Motor neuron (in vitro differentiated cells): ENCODE measurements at regions not wholly inside any gene's neighbourhood (a gene's known extent, or its start where the extent isn't known, plus 50 kb on each side); places are given as distances from the start of the nearest gene placed in this dataset.

Experiments used
- ATAC-seq, 8 experiments: fragments of 200-7000 bp; cut with Tn5 transposase; replicated peaks in 6 of 8; 2 replicates each; pipeline ENCODE4 v1.8.0; 2021; ENCODE audit warnings: mild to moderate bottlenecking in 8 of 8, moderate library complexity in 8 of 8
- H3K27ac ChIP-seq, 2 donors: fragments of 250-450 bp; sonication (Bioruptor Pico); 2 replicates each; pipeline ENCODE4 v1.9.0; 2021; ENCODE audit warnings: antibody characterized with exemption in 2 of 2, mild to moderate bottlenecking in 2 of 2, moderate library complexity in 1 of 2
- H3K4me1 ChIP-seq, 2 donors: fragments of 250-450 bp; sonication (Bioruptor Pico); replicated peaks in 1 of 2; 2 replicates each; pipeline ENCODE4 v1.6.1; 2021; ENCODE audit warnings: antibody characterized with exemption in 2 of 2, mild to moderate bottlenecking in 2 of 2, moderate library complexity in 1 of 2
- H3K4me3 ChIP-seq, 5 donors: fragments of 250-450 bp; sonication (Bioruptor Pico); 2 replicates each; pipeline ENCODE4 v1.9.0; 2021; ENCODE audit warnings: antibody characterized with exemption in 5 of 5, mild to moderate bottlenecking in 5 of 5, moderate library complexity in 4 of 5
- WGBS, 10 experiments: fragments of 450-650 bp; shearing (Covaris generic); methylation state at CpG; one replicate each; pipeline ENCODE4 v1.0.0; 2022; 5-methylcytosine and 5-hydroxymethylcytosine counted together
- in situ Hi-C, 9 experiments: fragments of 400-800 bp; cut with MboI; loops; one replicate each; pipeline ENCODE4 v1.15.0; 2021; ENCODE audit warnings: low sequenced_read_pairs in 9 of 9, low pct_unique_long_range_greater_than_20kb in 2 of 9; ENCODE audit not compliant: unreplicated experiment in 9 of 9

DNA sequence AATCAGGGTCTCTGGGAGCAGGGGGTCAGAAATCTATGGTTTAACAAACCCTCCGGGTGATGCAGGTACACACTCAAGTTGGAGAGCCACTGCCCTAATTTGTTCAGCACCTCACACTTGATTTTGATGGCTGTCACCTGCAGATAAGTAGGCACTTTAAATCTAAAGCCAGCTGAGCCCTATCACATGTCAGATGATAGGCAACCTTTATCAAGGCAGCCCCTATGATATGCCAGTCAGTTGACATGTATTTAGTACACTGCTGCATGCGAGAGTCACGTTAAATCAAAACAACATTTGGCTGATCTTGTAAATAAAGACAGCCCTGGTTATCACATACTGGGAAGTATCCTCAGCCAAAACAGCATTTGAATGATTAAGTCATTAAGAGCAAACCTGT lies 104.4 kb upstream of the MCTP2 start:
- 72 to 100% (median 95%) methylated on average over 1 to 3 of the region's 3 CpGs; no CpG with 5 or more reads in 4 of the 10 experiments for WGBS, 10 experiments
- H3K27ac ChIP-seq: no peak overlapping the region
- H3K4me3 ChIP-seq: no peak overlapping the region
- no peak for ATAC-seq
- H3K4me1 ChIP-seq: no peaks in the 10 kb centered on the region
- in situ Hi-C loops: loop anchor here in 6 of 9 experiments (10.0 kb wide), 3 partner anchors 1082 to 1102 kb away; no protein-coding TSS in a partner anchor

DNA sequence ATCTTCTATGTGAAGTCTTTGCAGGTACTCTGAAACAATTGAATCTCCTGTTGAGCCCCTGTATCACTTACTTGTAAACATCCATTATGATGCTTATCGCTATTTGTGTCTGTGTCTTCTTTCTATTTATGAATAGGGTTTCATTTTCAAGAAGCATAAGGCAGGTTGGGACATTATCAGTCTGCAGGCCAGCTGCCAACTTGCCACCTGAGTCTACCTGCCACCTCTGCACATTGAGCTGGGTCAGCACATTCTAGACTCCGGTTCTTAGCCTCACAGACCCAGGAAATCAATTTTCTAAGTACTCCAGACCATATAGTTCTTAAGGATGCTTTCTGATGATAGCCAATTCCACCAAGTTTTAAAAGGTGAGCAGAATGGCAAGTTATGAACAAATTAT lies 105.7 kb upstream of the MCTP2 start:
- no peaks in the 10 kb centered on the region for H3K4me1 ChIP-seq
- WGBS, 10 experiments: 50 to 100% (median 100%) methylated on average over 1 to 2 of the region's 2 CpGs; no CpG with 5 or more reads in 2 of the 10 experiments
- no peak for ATAC-seq
- H3K27ac ChIP-seq: no peak overlapping the region
- in situ Hi-C loops: loop anchor here in 6 of 9 experiments (10.0 kb wide), 3 partner anchors 1081 to 1101 kb away; no protein-coding TSS in a partner anchor
- no peak overlapping the region for H3K4me3 ChIP-seq

DNA sequence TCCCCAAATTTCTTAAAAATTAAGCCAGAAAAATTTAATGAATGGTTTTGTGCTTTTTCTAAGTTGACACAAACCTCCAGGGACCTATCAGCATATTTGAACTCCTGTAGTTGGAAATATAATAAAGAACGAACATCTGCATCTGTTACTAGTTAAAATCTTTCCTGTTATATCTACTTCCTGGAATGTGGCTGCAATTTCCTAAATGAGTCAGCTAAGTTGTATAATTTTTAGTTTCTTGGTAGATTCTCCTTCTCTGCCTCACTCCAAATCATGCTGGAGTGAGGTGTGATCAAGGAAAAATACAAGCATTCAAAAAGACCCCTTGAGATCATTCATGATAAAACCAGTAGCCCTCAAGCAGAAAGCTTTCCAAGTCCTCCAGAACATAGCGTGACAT lies 106.2 kb upstream of the MCTP2 start:
- Histone ChIP-seq H3K4me3 (no peak overlapping the region), H3K4me1 (no peaks in the 10 kb centered on the region), H3K27ac (no peak overlapping the region)
- ATAC-seq: peak in 1 of 8 experiments; percentile 33
- 7 to 100% (median 71%) methylated on average over 1 to 2 of the region's 2 CpGs; no CpG with 5 or more reads in 1 of the 10 experiments for WGBS, 10 experiments
- in situ Hi-C loops: loop anchor here in 6 of 9 experiments (10.0 kb wide), 3 partner anchors 1080 to 1100 kb away; no protein-coding TSS in a partner anchor

DNA sequence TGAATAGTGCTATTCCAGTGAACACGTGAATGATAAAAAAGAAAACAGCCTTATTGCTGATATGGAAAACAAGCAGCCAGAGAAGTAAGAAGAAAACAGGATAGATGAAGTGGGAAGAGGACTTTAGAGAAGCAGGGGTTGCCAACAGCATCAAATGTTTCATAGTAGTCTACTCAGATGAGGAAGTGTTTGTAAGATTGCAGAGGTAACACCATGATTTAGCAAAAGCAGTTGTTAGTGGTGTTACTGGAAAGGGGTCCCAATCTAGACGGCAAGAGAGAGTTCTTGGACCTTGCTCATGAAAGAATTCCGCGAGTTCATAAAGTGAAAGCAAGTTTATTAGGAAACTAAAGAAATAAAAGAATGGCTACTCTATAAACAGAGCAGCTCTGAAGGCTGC lies 108.8 kb upstream of the MCTP2 start:
- 57 to 95% (median 90%) methylated on average over 1 to 4 of the region's 4 CpGs for WGBS, 10 experiments
- H3K4me1 ChIP-seq: peaks cover 10 to 15% of the 10 kb centered on the region in 2 donors
- no peak overlapping the region for H3K27ac ChIP-seq
- H3K4me3 ChIP-seq: no peak overlapping the region
- ATAC-seq: no peak
- in situ Hi-C loops: loop anchor here (10.0 to 25.0 kb wide), 5 partner anchors 135 to 1098 kb away; no protein-coding TSS in a partner anchor

DNA sequence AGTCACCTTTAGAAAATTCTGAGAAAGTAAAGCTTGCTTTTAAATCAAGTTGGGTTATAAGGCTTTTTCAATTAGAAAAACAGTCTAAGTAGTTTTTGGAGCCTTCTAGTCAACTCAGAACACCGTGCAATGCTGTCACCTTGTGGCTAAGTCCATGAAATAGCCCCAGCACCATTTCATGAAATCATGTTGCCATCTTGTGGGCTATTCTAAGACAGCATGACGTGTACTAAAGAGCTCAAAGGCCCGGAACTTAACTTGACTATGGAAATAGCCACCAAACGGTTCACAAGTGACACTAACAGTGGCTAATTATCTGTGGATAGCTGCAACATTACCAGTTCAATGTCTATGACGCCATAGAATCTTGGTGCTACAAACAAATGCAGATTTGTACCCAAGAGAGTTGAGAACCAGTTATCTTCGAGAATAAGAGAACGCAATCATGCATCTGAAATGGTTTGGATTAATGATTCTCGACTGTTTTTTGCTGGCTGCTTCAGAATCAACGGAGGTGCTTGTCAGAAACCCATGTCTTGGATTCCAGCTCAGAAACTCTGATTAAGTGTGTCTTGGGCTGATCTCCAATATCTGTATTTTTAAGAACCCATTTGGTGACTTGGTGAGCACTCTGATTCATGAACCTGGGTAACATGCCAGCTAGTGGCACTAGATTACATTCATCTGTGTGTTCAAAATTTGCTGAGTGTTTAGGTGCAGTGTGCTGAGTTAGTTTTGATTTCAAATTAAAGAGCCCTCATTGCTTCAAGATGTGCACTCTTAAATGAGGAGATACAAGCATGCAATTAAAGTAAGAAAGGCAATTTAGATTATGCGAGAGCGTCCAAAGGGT lies 111.2 kb upstream of the MCTP2 start:
- Histone ChIP-seq H3K4me3 (no peak overlapping the region), H3K4me1 (peaks cover 10 to 15% of the 10 kb centered on the region in 2 donors), H3K27ac (no peak overlapping the region)
- 9 to 61% (median 36%) methylated on average over 6 to 11 of the region's 11 CpGs; no CpG with 5 or more reads in 1 of the 10 experiments for WGBS, 10 experiments
- peak; percentile 89 to 99 (median 98) for ATAC-seq
- in situ Hi-C loops: loop anchor here (10.0 to 25.0 kb wide), 7 partner anchors 125 to 1095 kb away; no protein-coding TSS in a partner anchor

DNA sequence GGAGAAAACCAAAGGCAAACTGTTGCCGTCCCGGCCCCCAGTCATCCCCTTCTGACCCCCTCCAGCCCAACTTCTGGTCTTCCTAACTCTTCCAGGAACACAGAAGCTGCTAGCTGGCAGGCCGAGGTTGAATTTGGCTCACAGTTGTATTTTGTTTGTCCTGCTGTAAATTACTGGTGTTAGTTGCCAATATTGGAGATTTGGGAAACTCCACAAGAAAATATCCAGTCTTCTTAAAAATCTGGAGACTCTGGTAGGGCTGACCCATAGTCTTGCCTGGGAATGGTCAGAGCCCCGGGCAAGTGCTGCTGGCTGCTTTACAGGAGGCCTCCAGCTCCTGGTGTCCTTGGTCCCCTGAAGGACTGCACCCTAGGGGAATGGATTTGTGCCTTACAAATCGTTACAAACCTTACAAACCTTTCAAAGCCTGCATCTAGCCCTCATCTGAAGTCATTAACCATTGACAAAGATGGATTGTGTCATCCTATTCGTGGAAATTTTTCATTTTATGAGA lies 112.0 kb upstream of the MCTP2 start:
- WGBS, 10 experiments: 0 to 20% (median 0%) methylated on average over 1 to 4 of the region's 6 CpGs; no CpG with 5 or more reads in 1 of the 10 experiments
- peaks cover 10 to 15% of the 10 kb centered on the region in 2 donors for H3K4me1 ChIP-seq
- ATAC-seq: peak; percentile 58 to 87 (median 80)
- H3K4me3 ChIP-seq: no peak overlapping the region
- peak overlapping the region in 1 of 2 donors; percentile 19 for H3K27ac ChIP-seq
- in situ Hi-C loops: loop anchor here in 7 of 9 experiments (10.0 to 25.0 kb wide), 4 partner anchors 125 to 1082 kb away; no protein-coding TSS in a partner anchor

DNA sequence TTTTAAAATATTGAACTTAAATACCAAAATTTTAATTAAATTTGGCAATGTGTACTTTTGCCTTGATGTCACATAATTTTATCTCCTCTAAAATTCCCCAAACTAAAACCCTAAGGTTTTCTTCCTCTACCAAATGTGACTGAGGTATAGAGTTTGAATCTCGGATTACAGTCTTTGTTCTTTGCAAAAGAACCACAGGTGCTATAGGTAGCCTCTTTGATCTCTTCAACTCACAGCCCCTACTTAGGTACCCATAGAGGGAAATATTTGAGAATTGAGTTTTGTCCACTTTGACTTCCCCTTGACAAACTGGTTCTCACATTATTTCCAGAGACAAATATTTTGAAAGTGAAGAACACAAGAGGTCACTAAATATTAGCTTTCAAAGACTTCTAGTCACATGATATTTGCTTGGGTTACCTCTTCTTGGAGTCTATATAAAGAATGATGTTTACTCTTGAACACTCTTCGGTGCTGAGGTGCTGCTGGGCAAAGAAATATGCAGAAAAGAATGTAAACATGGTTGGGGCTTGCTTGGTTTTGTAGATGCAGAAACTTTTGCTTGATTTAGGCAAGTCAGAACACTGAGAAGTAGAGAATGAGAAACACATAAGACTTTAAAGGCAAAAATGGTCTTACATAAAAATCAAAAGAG lies 120.8 kb upstream of the MCTP2 start:
- H3K27ac ChIP-seq: no peak overlapping the region
- in situ Hi-C loops: loop anchor here in 7 of 9 experiments (10.0 to 25.0 kb wide), 4 partner anchors 116 to 1073 kb away; no protein-coding TSS in a partner anchor
- ATAC-seq: peak in 1 of 8 experiments; percentile 80
- H3K4me3 ChIP-seq: no peak overlapping the region
- WGBS, 10 experiments: 47 to 100% (median 85%) methylated on average over 1 to 2 of the region's 2 CpGs
- peaks cover 11% of the 10 kb centered on the region in 2 donors for H3K4me1 ChIP-seq

DNA sequence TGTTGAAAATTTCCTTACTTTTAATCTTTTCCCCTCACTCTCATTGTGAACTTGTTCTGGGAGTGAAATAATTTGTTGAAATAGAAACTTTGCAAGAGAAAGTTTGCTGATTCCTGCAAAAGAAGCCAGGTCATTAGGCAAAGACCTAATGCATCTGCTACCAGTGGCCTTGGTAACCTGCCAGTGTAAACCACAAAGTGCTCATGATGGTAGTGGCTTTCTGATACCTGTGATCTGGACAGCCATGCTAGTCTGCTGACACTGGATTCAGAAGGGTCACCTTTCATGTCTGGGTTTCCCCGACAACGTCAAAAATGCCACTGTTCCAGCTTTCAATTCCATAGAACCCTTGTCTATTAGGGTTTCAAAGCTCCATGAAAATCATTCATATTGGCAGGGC lies 123.7 kb upstream of the MCTP2 start:
- WGBS, 10 experiments: 80 to 100% (median 86%) methylated on average over 1 to 2 of the region's 2 CpGs; no CpG with 5 or more reads in 3 of the 10 experiments
- Histone ChIP-seq H3K4me3 (no peak overlapping the region), H3K4me1 (peaks cover 14 to 17% of the 10 kb centered on the region in 2 donors), H3K27ac (no peak overlapping the region)
- no peak for ATAC-seq
- in situ Hi-C loops: loop anchor here in 5 of 9 experiments (25.0 kb wide), 2 partner anchors 120 to 1070 kb away; no protein-coding TSS in a partner anchor

DNA sequence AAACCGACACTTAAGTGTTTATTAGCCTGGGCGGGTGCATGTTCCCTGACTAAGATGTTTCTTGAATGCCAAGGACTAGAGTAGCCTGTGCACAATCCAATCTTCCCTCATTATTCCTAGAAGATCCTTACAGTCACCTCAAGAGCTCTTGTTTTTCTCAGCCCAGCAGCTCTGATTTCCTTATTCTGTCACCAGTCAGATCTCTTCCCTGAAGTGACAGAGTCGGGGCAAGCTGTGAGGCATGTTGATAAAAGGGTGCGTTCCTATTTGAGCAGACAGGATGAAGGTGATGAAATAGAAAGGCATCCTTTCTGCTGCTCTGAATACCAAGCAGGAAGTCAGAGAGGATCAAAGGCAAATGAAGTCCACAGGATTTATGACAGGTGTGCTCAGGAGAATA lies 125.6 kb upstream of the MCTP2 start:
- in situ Hi-C loops: loop anchor here in 5 of 9 experiments (25.0 kb wide), 2 partner anchors 118 to 1068 kb away; no protein-coding TSS in a partner anchor

DNA sequence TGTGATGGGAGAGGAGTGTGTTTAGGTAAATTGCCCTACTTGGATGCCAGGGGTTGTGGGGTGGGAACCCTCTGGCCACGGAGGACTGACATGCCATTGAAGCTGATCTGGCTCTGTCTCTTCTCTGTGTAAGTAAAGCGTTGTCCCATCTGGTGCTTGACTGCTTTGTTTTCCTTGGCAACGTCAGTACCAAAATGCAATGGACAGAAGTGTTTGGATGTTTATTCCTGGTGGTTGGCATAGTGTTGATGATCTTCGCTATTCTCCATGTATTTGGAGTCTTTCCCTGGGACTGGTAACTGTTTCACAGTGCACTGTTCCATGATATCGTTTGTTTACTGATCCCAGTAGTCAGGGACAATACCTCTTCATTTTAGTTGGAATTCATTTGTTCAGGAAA lies 130.5 kb upstream of the MCTP2 start:
- peaks cover 9% of the 10 kb centered on the region in 2 donors for H3K4me1 ChIP-seq
- in situ Hi-C loops: loop anchor here in 5 of 9 experiments (25.0 kb wide), 2 partner anchors 114 to 1064 kb away; no protein-coding TSS in a partner anchor
- H3K4me3 ChIP-seq: no peak overlapping the region
- ATAC-seq: peak in 2 of 8 experiments; percentile 63 to 73
- 24 to 86% (median 65%) methylated on average over 3 to 5 of the region's 5 CpGs; no CpG with 5 or more reads in 4 of the 10 experiments for WGBS, 10 experiments
- H3K27ac ChIP-seq: no peak overlapping the region

More for the DNA sequence above, 125.6 kb upstream of the MCTP2 start:
- WGBS, 10 experiments: 0 to 83% (median 70%) methylated on average over 1 to 4 of the region's 4 CpGs; no CpG with 5 or more reads in 2 of the 10 experiments
- no peak overlapping the region for H3K4me3 ChIP-seq
- H3K27ac ChIP-seq: peak overlapping the region in 1 of 2 donors; percentile 59
- H3K4me1 ChIP-seq: peaks cover 14 to 17% of the 10 kb centered on the region in 2 donors
- peak in 7 of 8 experiments; percentile 56 to 97 (median 89) for ATAC-seq

DNA sequence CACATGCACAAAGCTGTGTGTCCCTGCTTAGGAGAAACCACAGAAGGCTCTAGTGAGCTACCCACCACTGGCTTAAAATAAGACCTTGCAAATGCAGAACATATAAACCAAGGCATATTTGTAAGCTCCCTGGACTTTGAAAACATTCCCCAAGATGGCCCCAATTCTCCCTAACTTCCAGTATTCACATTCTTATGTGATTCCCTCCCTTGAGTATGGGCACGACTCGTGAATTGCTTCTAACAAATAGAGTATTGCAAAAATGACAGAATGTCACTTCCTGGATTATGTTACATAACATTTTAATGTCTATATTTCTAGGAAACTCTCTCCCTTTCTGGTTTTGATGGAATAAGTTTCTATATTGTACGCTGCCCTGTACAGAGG lies 131.8 kb upstream of the MCTP2 start:
- Histone ChIP-seq H3K4me1 (peaks cover 5 to 9% of the 10 kb centered on the region in 2 donors), H3K4me3 (no peak overlapping the region), H3K27ac (no peak overlapping the region)
- in situ Hi-C loops: no loop called here
- no peak for ATAC-seq
- WGBS, 10 experiments: 87 to 100% (median 95%) methylated on average over 1 to 3 of the region's 3 CpGs; no CpG with 5 or more reads in 2 of the 10 experiments

DNA sequence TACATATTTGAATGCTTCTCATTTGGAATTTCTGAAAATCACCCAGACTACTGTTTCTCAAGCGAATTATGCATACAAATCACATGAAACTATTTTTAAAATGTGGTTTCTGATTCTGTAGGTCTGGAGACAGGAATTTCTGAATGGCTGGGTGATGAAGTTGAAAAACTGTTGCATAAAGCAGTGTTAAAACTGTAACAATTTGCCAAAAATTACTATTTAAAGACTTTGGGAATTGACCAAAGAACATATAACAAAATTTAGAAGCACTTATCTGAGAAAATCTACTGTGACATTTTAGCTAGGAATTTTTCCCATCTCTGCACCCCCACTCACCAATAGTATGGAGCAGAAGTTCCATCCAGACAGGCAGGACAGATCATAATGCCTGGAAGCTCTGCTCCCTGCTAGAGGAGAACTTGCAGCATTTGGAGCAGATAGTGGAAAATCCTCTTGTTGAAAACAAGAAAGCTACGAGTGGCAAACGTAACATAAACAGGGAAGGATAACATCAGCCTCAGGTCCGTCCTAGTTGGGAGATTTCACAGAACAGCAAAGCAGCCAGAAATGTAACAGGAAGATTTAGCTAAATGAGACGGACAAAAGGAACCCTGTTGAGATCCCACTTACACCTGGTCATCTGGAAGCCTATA lies 132.3 kb upstream of the MCTP2 start:
- peaks cover 6 to 14% of the 10 kb centered on the region in 2 donors for H3K4me1 ChIP-seq
- in situ Hi-C loops: no loop called here
- no peak overlapping the region for H3K27ac ChIP-seq
- no peak overlapping the region for H3K4me3 ChIP-seq
- ATAC-seq: no peak
- 37 to 100% (median 80%) methylated on average over 1 to 5 of the region's 5 CpGs for WGBS, 10 experiments
